Suprapubic skin (tissue), 4 donors: ENCODE measurements at regions not wholly inside any gene's neighbourhood (a gene's known extent, or its start where the extent isn't known, plus 50 kb on each side); places are given as distances from the start of the nearest gene placed in this dataset.

ENCODE experiments used
- DNase-seq, 2 donors: peaks; one replicate each; pipeline ENCODE4 v3.0.0-alpha.2; 2019; ENCODE audit warnings: low spot score in 2 of 2
- H3K27ac ChIP-seq: fragments of 200-600 bp; sonication (generic); one replicate; pipeline ENCODE4 v1.5.1; 2019
- H3K27me3 ChIP-seq: fragments of 200-600 bp; sonication (generic); one replicate; pipeline ENCODE4 v1.5.1; 2019
- H3K36me3 ChIP-seq: fragments of 200-600 bp; sonication (generic); one replicate; pipeline ENCODE4 v1.5.1; 2019
- H3K4me1 ChIP-seq: fragments of 200-600 bp; sonication (generic); one replicate; pipeline ENCODE4 v1.5.1; 2019
- H3K4me3 ChIP-seq: fragments of 200-600 bp; sonication (generic); one replicate; pipeline ENCODE4 v1.5.1; 2019; ENCODE audit warnings: mild to moderate bottlenecking
- H3K9me3 ChIP-seq: fragments of 200-600 bp; sonication (generic); one replicate; pipeline ENCODE4 v1.5.1; 2019
- CTCF ChIP-seq, 2 donors: fragments of 200-600 bp in 1 of 2; fragments of 450-650 bp in 1 of 2; sonication (generic) in 1 of 2; IDR thresholded peaks; one replicate each; pipeline ENCODE4 v1.5.1; 2016 to 2019; ENCODE audit warnings: antibody characterized with exemption in 2 of 2, mild to moderate bottlenecking in 1 of 2, moderate library complexity in 1 of 2
- EP300 ChIP-seq: sonication (generic); formaldehyde crosslinking; IDR thresholded peaks from one replicate; pipeline ENCODE4 v1.6.1; 2017; ENCODE audit warnings: antibody characterized with exemption
- POLR2A ChIP-seq, 2 donors: fragments of 450-650 bp; IDR thresholded peaks; one replicate each; pipeline ENCODE4 v1.6.1; 2017; ENCODE audit warnings: antibody characterized with exemption in 2 of 2, mild to moderate bottlenecking in 2 of 2, moderate library complexity in 2 of 2
- POLR2AphosphoS5 ChIP-seq, 3 donors: sonication (generic); formaldehyde crosslinking; IDR thresholded peaks; one replicate each; pipeline ENCODE4 v1.6.1; 2017; ENCODE audit warnings: antibody characterized with exemption in 3 of 3
- WGBS: methylation state at CpG from one replicate; pipeline ENCODE4 v1.1.5; 2018; 5-methylcytosine and 5-hydroxymethylcytosine counted together

GRCh38 chr5:165244407-165244806 is 1739.0 kb downstream of the MAT2B start:
- no peak for DNase-seq
- Histone ChIP-seq H3K4me1 (no peaks in the 10 kb centered on the region), H3K27ac (no peak overlapping the region), H3K36me3 (no peaks in the 10 kb centered on the region), H3K27me3 (no peaks in the 10 kb centered on the region), H3K4me3 (no peak overlapping the region), H3K9me3 (no peaks in the 10 kb centered on the region)
- 77% methylated on average over 3 of the region's 3 CpGs for WGBS
- TF ChIP-seq POLR2A (IDR thresholded peaks at IDR 0.05) (no peak), EP300 (no peak), POLR2AphosphoS5 (IDR thresholded peaks at IDR 0.05) (no peak), CTCF (IDR thresholded peaks at IDR 0.05) (no peak)

GRCh38 chr5:165258197-165258771 is 1752.9 kb downstream of the MAT2B start:
- H3K4me1 ChIP-seq = no peaks in the 10 kb centered on the region
- no peaks in the 10 kb centered on the region for H3K27me3 ChIP-seq
- no peaks in the 10 kb centered on the region for H3K36me3 ChIP-seq
- H3K27ac ChIP-seq = no peak overlapping the region
- no peak for DNase-seq
- 42% methylated on average over 6 of the region's 6 CpGs for WGBS
- H3K9me3 ChIP-seq = no peaks in the 10 kb centered on the region
- no peak for TF ChIP-seq EP300
- no peak for TF ChIP-seq POLR2A (IDR thresholded peaks at IDR 0.05)
- TF ChIP-seq POLR2AphosphoS5 (IDR thresholded peaks at IDR 0.05) = no peak
- TF ChIP-seq CTCF (IDR thresholded peaks at IDR 0.05) = no peak
- H3K4me3 ChIP-seq = no peak overlapping the region

- H3K27ac ChIP-seq = no peak overlapping the region
- no peaks in the 10 kb centered on the region for H3K9me3 ChIP-seq
- H3K4me3 ChIP-seq = no peak overlapping the region
- H3K36me3 ChIP-seq = no peaks in the 10 kb centered on the region
- H3K27me3 ChIP-seq = no peaks in the 10 kb centered on the region
- TF ChIP-seq CTCF (IDR thresholded peaks at IDR 0.05) = no peak
- no peak for TF ChIP-seq POLR2A (IDR thresholded peaks at IDR 0.05)
- no peak for TF ChIP-seq POLR2AphosphoS5 (IDR thresholded peaks at IDR 0.05)
- no peak for DNase-seq
- no peaks in the 10 kb centered on the region for H3K4me1 ChIP-seq
These were observed 1755.0 kb downstream of the MAT2B start for GRCh38 chr5:165260426-165260825.

- H3K27me3 ChIP-seq = no peaks in the 10 kb centered on the region
- 67% methylated on average over 3 of the region's 3 CpGs for WGBS
These were observed 1758.1 kb downstream of the MAT2B start for GRCh38 chr5:165263536-165263935.

GRCh38 chr5:165266939-165267338 is 1761.5 kb downstream of the MAT2B start:
- 91% methylated on average over 4 of the region's 4 CpGs for WGBS
- Histone ChIP-seq H3K27me3 (no peaks in the 10 kb centered on the region), H3K27ac (no peak overlapping the region), H3K4me1 (no peaks in the 10 kb centered on the region), H3K36me3 (no peaks in the 10 kb centered on the region), H3K9me3 (no peaks in the 10 kb centered on the region), H3K4me3 (no peak overlapping the region)
- DNase-seq = no peak
- TF ChIP-seq CTCF (IDR thresholded peaks at IDR 0.05) (no peak), POLR2AphosphoS5 (IDR thresholded peaks at IDR 0.05) (no peak), POLR2A (IDR thresholded peaks at IDR 0.05) (no peak), EP300 (no peak)

More at GRCh38 chr5:165263536-165263935, 1758.1 kb downstream of the MAT2B start:
- Histone ChIP-seq H3K9me3 (no peaks in the 10 kb centered on the region), H3K27ac (no peak overlapping the region), H3K4me1 (no peaks in the 10 kb centered on the region), H3K4me3 (no peak overlapping the region), H3K36me3 (no peaks in the 10 kb centered on the region)
- DNase-seq = no peak
- TF ChIP-seq EP300 (no peak), CTCF (IDR thresholded peaks at IDR 0.05) (no peak), POLR2A (IDR thresholded peaks at IDR 0.05) (no peak), POLR2AphosphoS5 (IDR thresholded peaks at IDR 0.05) (no peak)
